Body of pancreas (tissue), 4 donors: ENCODE measurements at regions not wholly inside any gene's neighbourhood (a gene's known extent, or its start where the extent isn't known, plus 50 kb on each side); places are given as distances from the start of the nearest gene placed in this dataset.
"Not testable (repeated sequence)": the region's sequence is repeated elsewhere in the genome, so short reads cannot be mapped to it uniquely, and the experiment has no call there.

ENCODE experiments used
- ATAC-seq: fragments of 150-250 bp; one replicate; pipeline ENCODE4 v1.9.1; 2016
- DNase-seq, 4 donors: peaks; one replicate each; pipeline ENCODE4 v3.0.0-alpha.2; 2019
- H3K27ac ChIP-seq, 4 donors: fragments of 200-600 bp; sonication (generic); 1 replicate in 3 of 4; 2 replicates in 1 of 4; pipeline versions ENCODE4 v1.5.1 to v1.6.1; 2016 to 2019; ENCODE audit warnings: mild to moderate bottlenecking in 1 of 4, mixed read lengths in 1 of 4, moderate library complexity in 1 of 4
- H3K27me3 ChIP-seq, 2 donors: fragments of 200-600 bp; sonication (generic); one replicate each; pipeline ENCODE4 v1.6.0; 2016; ENCODE audit warnings: mild to moderate bottlenecking in 1 of 2
- H3K36me3 ChIP-seq, 2 donors: fragments of 200-600 bp; sonication (generic); replicated peaks in 1 of 2; 2 replicates each; pipeline ENCODE4 v1.5.1; 2016; ENCODE audit warnings: low read depth in 2 of 2; ENCODE audit not compliant: insufficient read depth in 1 of 2
- H3K4me1 ChIP-seq: fragments of 200-600 bp; sonication (generic); one replicate; pipeline ENCODE4 v1.6.0; 2016
- H3K4me3 ChIP-seq, 2 donors: fragments of 200-600 bp; sonication (generic); 1 replicate in 1 of 2; 2 replicates in 1 of 2; pipeline ENCODE4 v1.5.1; 2016 to 2019
- H3K9me3 ChIP-seq, 3 donors: fragments of 200-600 bp; sonication (generic); 1 replicate in 2 of 3; 2 replicates in 1 of 3; pipeline ENCODE4 v1.5.1; 2016
- CTCF ChIP-seq, 7 experiments: fragments of 450-650 bp in 4 of 7; fragments of 200-600 bp in 3 of 7; sonication (generic) in 3 of 7; IDR thresholded peaks; one replicate each; pipeline ENCODE4 v1.5.1; 2016 to 2019; ENCODE audit warnings: antibody characterized with exemption in 7 of 7
- POLR2A ChIP-seq, 3 donors: fragments of 450-650 bp; IDR thresholded peaks; one replicate each; pipeline ENCODE4 v1.6.1; 2016; ENCODE audit warnings: antibody characterized with exemption in 3 of 3, mild to moderate bottlenecking in 2 of 3
- WGBS, 2 donors: methylation state at CpG; one replicate each; pipeline ENCODE4 v1.1.5; 2017; 5-methylcytosine and 5-hydroxymethylcytosine counted together
- intact Hi-C: fragments of 100-400 bp; cut with DNase I; formaldehyde crosslinking; loops from one replicate; pipeline ENCODE4 v1.15.1; 2023

GRCh38 chr20:47440857-47441773 lies 60.6 kb upstream of the NCOA3 start:
- H3K4me3 ChIP-seq, result no peak overlapping the region
- TF ChIP-seq CTCF (IDR thresholded peaks at IDR 0.05) (no peak), POLR2A (IDR thresholded peaks at IDR 0.05) (no peak)
- H3K9me3 ChIP-seq, result no peaks in the 10 kb centered on the region
- ATAC-seq (no peak), DNase-seq (no peak)
- no peak overlapping the region for H3K27ac ChIP-seq
- H3K4me1 ChIP-seq, result peaks cover 10% of the 10 kb centered on the region
- H3K27me3 ChIP-seq, result no peaks in the 10 kb centered on the region
- intact Hi-C loops, result no loop called here
- 48 to 49% methylated on average over 7 of the region's 7 CpGs for WGBS, 2 donors
- no peaks in the 10 kb centered on the region for H3K36me3 ChIP-seq

GRCh38 chr20:47441774-47442150 lies 59.9 kb upstream of the NCOA3 start:
- Histone ChIP-seq H3K9me3 (no peaks in the 10 kb centered on the region), H3K4me1 (peaks cover 10% of the 10 kb centered on the region), H3K4me3 (no peak overlapping the region), H3K27me3 (no peaks in the 10 kb centered on the region), H3K27ac (no peak overlapping the region), H3K36me3 (no peaks in the 10 kb centered on the region)
- ATAC-seq, result no peak
- no peak for DNase-seq
- intact Hi-C loops, result no loop called here
- 83 to 95% methylated on average over 4 of the region's 4 CpGs for WGBS, 2 donors
- TF ChIP-seq CTCF (IDR thresholded peaks at IDR 0.05), result no peak

GRCh38 chr20:47443060-47443459 lies 58.6 kb upstream of the NCOA3 start:
- H3K4me1 ChIP-seq, result peaks cover 10% of the 10 kb centered on the region
- H3K4me3 ChIP-seq, DNase-seq, H3K36me3 ChIP-seq, intact Hi-C loops, H3K27me3 ChIP-seq, ATAC-seq, H3K27ac ChIP-seq, H3K9me3 ChIP-seq: not testable (repeated sequence)
- 90 to 94% methylated on average over 6 to 9 of the region's 9 CpGs for WGBS, 2 donors

GRCh38 chr20:47444584-47444983 lies 57.1 kb upstream of the NCOA3 start:
- Histone ChIP-seq H3K36me3 (no peaks in the 10 kb centered on the region), H3K4me1 (no peaks in the 10 kb centered on the region), H3K27ac (no peak overlapping the region), H3K27me3 (no peaks in the 10 kb centered on the region), H3K4me3 (no peak overlapping the region), H3K9me3 (no peaks in the 10 kb centered on the region)
- ATAC-seq, result no peak
- intact Hi-C loops, result no loop called here
- DNase-seq, result no peak
- WGBS, 2 donors, result 88 to 90% methylated on average over 4 of the region's 4 CpGs
- no peak for TF ChIP-seq CTCF (IDR thresholded peaks at IDR 0.05)
- no peak for TF ChIP-seq POLR2A (IDR thresholded peaks at IDR 0.05)

- no peak overlapping the region for H3K4me3 ChIP-seq
- DNase-seq, result no peak
- TF ChIP-seq CTCF (IDR thresholded peaks at IDR 0.05), result no peak
- TF ChIP-seq POLR2A (IDR thresholded peaks at IDR 0.05), result no peak
- ATAC-seq, result no peak
- intact Hi-C loops, result no loop called here
- H3K36me3 ChIP-seq, result no peaks in the 10 kb centered on the region
- 87 to 90% methylated on average over 8 of the region's 8 CpGs for WGBS, 2 donors
- H3K9me3 ChIP-seq, result no peaks in the 10 kb centered on the region
- H3K4me1 ChIP-seq, result no peaks in the 10 kb centered on the region
- H3K27ac ChIP-seq, result no peak overlapping the region
- no peaks in the 10 kb centered on the region for H3K27me3 ChIP-seq
Measured at GRCh38 chr20:47445291-47445690, 56.4 kb upstream of the NCOA3 start.

- H3K36me3 ChIP-seq, H3K27me3 ChIP-seq, H3K4me1 ChIP-seq, H3K4me3 ChIP-seq, ATAC-seq, DNase-seq, H3K27ac ChIP-seq, intact Hi-C loops, H3K9me3 ChIP-seq: not testable (repeated sequence)
- 90 to 91% methylated on average over 15 of the region's 15 CpGs for WGBS, 2 donors
Measured at GRCh38 chr20:47447350-47448296, 54.1 kb upstream of the NCOA3 start.
